Upper lobe of left lung (tissue), 4 donors: ENCODE measurements at regions not wholly inside any gene's neighbourhood (a gene's known extent, or its start where the extent isn't known, plus 50 kb on each side); places are given as distances from the start of the nearest gene placed in this dataset.

ENCODE experiments used
- CTCF ChIP-seq, 6 experiments: fragments of 450-650 bp in 4 of 6; fragments of 200-600 bp in 2 of 6; sonication (generic) in 2 of 6; IDR thresholded peaks; one replicate each; pipeline ENCODE4 v1.5.1; 2016 to 2019; ENCODE audit warnings: antibody characterized with exemption in 6 of 6
- EP300 ChIP-seq, 4 donors: sonication (generic); formaldehyde crosslinking; IDR thresholded peaks; one replicate each; pipeline ENCODE4 v1.5.1; 2017; ENCODE audit warnings: antibody characterized with exemption in 4 of 4, control low read depth in 2 of 4
- POLR2AphosphoS5 ChIP-seq, 2 donors: sonication (generic); formaldehyde crosslinking; IDR thresholded peaks; one replicate each; pipeline ENCODE4 v1.5.1; 2017; ENCODE audit warnings: antibody characterized with exemption in 2 of 2

GRCh38 chr7:145893925-145894535 lies 222.6 kb upstream of the CNTNAP2 start:
- TF ChIP-seq CTCF (IDR thresholded peaks at IDR 0.05), result no peak
- no peak for TF ChIP-seq POLR2AphosphoS5 (IDR thresholded peaks at IDR 0.05)
- TF ChIP-seq EP300 (IDR thresholded peaks at IDR 0.05), result no peak
